Adrenal gland (tissue), 5 donors: ENCODE measurements at regions not wholly inside any gene's neighbourhood (a gene's known extent, or its start where the extent isn't known, plus 50 kb on each side); places are given as distances from the start of the nearest gene placed in this dataset.

ENCODE experiments used
- POLR2A ChIP-seq, 2 donors: fragments of 450-650 bp; IDR thresholded peaks; one replicate each; pipeline ENCODE4 v1.6.1; 2017; ENCODE audit warnings: antibody characterized with exemption in 2 of 2, mild to moderate bottlenecking in 2 of 2, moderate library complexity in 1 of 2
- TF ChIP-seq, protein P1 (sequence below), 6 experiments: fragments of 450-650 bp in 4 of 6; fragments of 200-600 bp in 2 of 6; sonication (generic) in 1 of 6; IDR thresholded peaks; 1 replicate in 5 of 6; 2 replicates in 1 of 6; pipeline versions ENCODE4 v1.5.1 to v1.8.0; 2016 to 2021; ENCODE audit warnings: antibody characterized with exemption in 6 of 6, mild to moderate bottlenecking in 2 of 6, moderate library complexity in 1 of 6
- donor health status: DM: no; HTN: no; CAD: no.

DNA sequence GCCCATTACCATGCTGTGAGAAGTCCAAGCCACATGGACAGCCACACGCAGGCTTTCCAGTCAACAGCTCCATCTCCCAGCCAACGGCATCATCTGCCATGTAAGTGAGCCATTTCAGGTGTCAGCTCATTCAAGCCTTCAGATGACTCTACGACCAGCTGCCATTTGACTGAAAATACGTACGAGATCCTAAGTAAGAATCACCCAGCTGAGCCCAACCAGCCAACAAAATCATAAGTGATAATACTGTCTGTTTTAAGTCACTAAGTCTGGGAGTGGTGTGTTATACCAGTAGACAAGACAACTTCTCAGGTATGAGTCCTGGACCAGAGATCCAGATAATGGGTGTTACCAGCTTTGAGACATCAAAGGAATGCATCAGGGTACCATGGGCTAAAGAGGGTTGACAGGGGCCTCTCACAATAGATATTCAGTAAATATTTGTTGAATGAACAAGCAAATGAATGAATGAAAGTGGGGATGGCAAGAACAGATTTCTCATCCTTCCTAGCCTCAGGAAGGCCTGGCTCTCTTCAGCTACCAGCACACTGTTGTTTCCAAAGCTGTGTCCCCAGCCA is 52.9 kb upstream of the CTIF start:
- TF ChIP-seq, protein P1, sequence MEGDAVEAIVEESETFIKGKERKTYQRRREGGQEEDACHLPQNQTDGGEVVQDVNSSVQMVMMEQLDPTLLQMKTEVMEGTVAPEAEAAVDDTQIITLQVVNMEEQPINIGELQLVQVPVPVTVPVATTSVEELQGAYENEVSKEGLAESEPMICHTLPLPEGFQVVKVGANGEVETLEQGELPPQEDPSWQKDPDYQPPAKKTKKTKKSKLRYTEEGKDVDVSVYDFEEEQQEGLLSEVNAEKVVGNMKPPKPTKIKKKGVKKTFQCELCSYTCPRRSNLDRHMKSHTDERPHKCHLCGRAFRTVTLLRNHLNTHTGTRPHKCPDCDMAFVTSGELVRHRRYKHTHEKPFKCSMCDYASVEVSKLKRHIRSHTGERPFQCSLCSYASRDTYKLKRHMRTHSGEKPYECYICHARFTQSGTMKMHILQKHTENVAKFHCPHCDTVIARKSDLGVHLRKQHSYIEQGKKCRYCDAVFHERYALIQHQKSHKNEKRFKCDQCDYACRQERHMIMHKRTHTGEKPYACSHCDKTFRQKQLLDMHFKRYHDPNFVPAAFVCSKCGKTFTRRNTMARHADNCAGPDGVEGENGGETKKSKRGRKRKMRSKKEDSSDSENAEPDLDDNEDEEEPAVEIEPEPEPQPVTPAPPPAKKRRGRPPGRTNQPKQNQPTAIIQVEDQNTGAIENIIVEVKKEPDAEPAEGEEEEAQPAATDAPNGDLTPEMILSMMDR (IDR thresholded peaks at IDR 0.05): no peak
- TF ChIP-seq POLR2A (IDR thresholded peaks at IDR 0.05): no peak
